ENCODE measurements at regions not wholly inside any gene's neighbourhood (a gene's known extent, or its start where the extent isn't known, plus 50 kb on each side); places are given as distances from the start of the nearest gene placed in this dataset.

GRCh38 chr4:177945268-177945667 lies 503.0 kb upstream of the AGA start:
- no peak for TF ChIP-seq YY1 (IDR thresholded peaks at IDR 0.05; ENCODE audit: insufficient read depth, insufficient read length)
- TF ChIP-seq ZNF274 (IDR thresholded peaks at IDR 0.05; ENCODE audit: low read depth, low read length): no peak

All from NT2/D1 (cell line).